Lung (tissue), 11 donors: ENCODE measurements at regions not wholly inside any gene's neighbourhood (a gene's known extent, or its start where the extent isn't known, plus 50 kb on each side); places are given as distances from the start of the nearest gene placed in this dataset.

ENCODE experiments used
- ATAC-seq: fragments of 200-7000 bp; cut with Tn5 transposase; one replicate; pipeline ENCODE4 v1.9.1; 2020; ENCODE audit warnings: moderate number of reproducible peaks; ENCODE audit not compliant: insufficient read depth, low FRiP score
- DNase-seq, 3 donors: peaks; one replicate each; pipeline ENCODE4 v3.0.0-alpha.2; 2013 to 2017
- H3K27ac ChIP-seq, 2 donors: one replicate each; pipeline ENCODE4 v1.5.1; 2013; ENCODE audit warnings: mild to moderate bottlenecking in 2 of 2, moderate library complexity in 2 of 2, control low read depth in 1 of 2, inconsistent platforms in 1 of 2, low read depth in 1 of 2, low read length in 1 of 2
- H3K27me3 ChIP-seq, 3 donors: one replicate each; pipeline ENCODE4 v1.5.1; 2013; ENCODE audit warnings: low read length in 2 of 3; ENCODE audit not compliant: control insufficient read depth in 3 of 3, insufficient read depth in 3 of 3
- H3K36me3 ChIP-seq, 4 donors: one replicate each; pipeline ENCODE4 v1.5.1; 2013; ENCODE audit warnings: low read length in 4 of 4, mild to moderate bottlenecking in 1 of 4, moderate library complexity in 1 of 4; ENCODE audit not compliant: control insufficient read depth in 4 of 4, insufficient read depth in 4 of 4
- H3K4me1 ChIP-seq, 5 donors: one replicate each; pipeline ENCODE4 v1.5.1; 2013; ENCODE audit warnings: low read length in 5 of 5, mild to moderate bottlenecking in 2 of 5, moderate library complexity in 1 of 5; ENCODE audit not compliant: control insufficient read depth in 5 of 5, insufficient read depth in 5 of 5
- H3K4me3 ChIP-seq: one replicate; pipeline ENCODE4 v1.5.1; 2013; ENCODE audit warnings: mild to moderate bottlenecking, control low read depth, moderate library complexity
- H3K9ac ChIP-seq, 2 donors: one replicate each; pipeline ENCODE4 v1.5.1; 2013; ENCODE audit warnings: low read length in 2 of 2, control low read depth in 1 of 2; ENCODE audit not compliant: insufficient read depth in 1 of 2
- H3K9me3 ChIP-seq, 4 donors: one replicate each; pipeline ENCODE4 v1.5.1; 2013; ENCODE audit warnings: low read length in 3 of 4, mild to moderate bottlenecking in 1 of 4, moderate library complexity in 1 of 4; ENCODE audit not compliant: control insufficient read depth in 4 of 4, insufficient read depth in 3 of 4
- CTCF ChIP-seq: IDR thresholded peaks from 2 replicates; pipeline ENCODE4 v1.5.1; 2012; ENCODE audit warnings: mild to moderate bottlenecking; ENCODE audit errors: control extremely low read depth, extremely low read depth
- WGBS, 2 donors: extraction: QIAGEN DNeasy Blood & Tissue Kit; methylation state at CpG; one replicate each; pipeline ENCODE4 v1.1.7; 2013; 5-methylcytosine and 5-hydroxymethylcytosine counted together
- donor health status: control.
- donor health status: control.
- donor health status: Bipolar disorder and iron deficiency.
- donor health status: healthy.
- donor health status: DM: yes; HTN: yes; CAD: no.

- no peak for ATAC-seq
- 71 to 73% methylated on average over 3 of the region's 3 CpGs for WGBS, 2 donors
- no peak overlapping the region for H3K27ac ChIP-seq
- no peak for DNase-seq
- H3K27me3 ChIP-seq, result no peaks in the 10 kb centered on the region
- H3K36me3 ChIP-seq, result no peaks in the 10 kb centered on the region
- peaks cover 0 to 6% (median 0%) of the 10 kb centered on the region in 5 donors for H3K4me1 ChIP-seq
- H3K4me3 ChIP-seq, result no peak overlapping the region
- no peak overlapping the region for H3K9ac ChIP-seq
- no peaks in the 10 kb centered on the region for H3K9me3 ChIP-seq
- TF ChIP-seq CTCF, result no peak
Measured at GRCh38 chr5:120091376-120091948, 372.6 kb upstream of the PRR16 start.

GRCh38 chr5:120092649-120093048 is 371.5 kb upstream of the PRR16 start:
- Histone ChIP-seq H3K4me3 (no peak overlapping the region), H3K36me3 (no peaks in the 10 kb centered on the region), H3K27me3 (no peaks in the 10 kb centered on the region), H3K4me1 (peaks cover 0 to 7% (median 2%) of the 10 kb centered on the region in 5 donors), H3K9ac (no peak overlapping the region), H3K9me3 (no peaks in the 10 kb centered on the region), H3K27ac (no peak overlapping the region)
- ATAC-seq (no peak), DNase-seq (no peak)
- 68 to 74% methylated on average over 2 of the region's 2 CpGs for WGBS, 2 donors
- TF ChIP-seq CTCF, result no peak

GRCh38 chr5:120093178-120093577 is 370.9 kb upstream of the PRR16 start:
- H3K27ac ChIP-seq, result no peak overlapping the region
- no peaks in the 10 kb centered on the region for H3K9me3 ChIP-seq
- H3K4me1 ChIP-seq, result peaks cover 0 to 7% (median 2%) of the 10 kb centered on the region in 5 donors
- no peak overlapping the region for H3K9ac ChIP-seq
- ATAC-seq (no peak), DNase-seq (no peak)
- H3K36me3 ChIP-seq, result no peaks in the 10 kb centered on the region
- H3K27me3 ChIP-seq, result no peaks in the 10 kb centered on the region
- 32 to 61% methylated on average over 7 of the region's 7 CpGs for WGBS, 2 donors
- H3K4me3 ChIP-seq, result no peak overlapping the region
- TF ChIP-seq CTCF, result no peak

- Histone ChIP-seq H3K27me3 (no peaks in the 10 kb centered on the region), H3K4me1 (peaks cover 0 to 9% (median 0%) of the 10 kb centered on the region in 5 donors), H3K4me3 (no peak overlapping the region), H3K27ac (no peak overlapping the region), H3K9ac (peak overlapping the region in 1 of 2 donors; percentile 60), H3K9me3 (no peaks in the 10 kb centered on the region), H3K36me3 (no peaks in the 10 kb centered on the region)
- ATAC-seq, result no peak
- no peak for TF ChIP-seq CTCF
- 29 to 35% methylated on average over 3 of the region's 3 CpGs for WGBS, 2 donors
- peak in 2 of 3 donors; percentile 40 to 51 for DNase-seq
Measured at GRCh38 chr5:120096413-120096812, 367.7 kb upstream of the PRR16 start.
